Activated CD8-positive, alpha-beta memory T cell treated with anti-CD3 and anti-CD28 coated beads for 48 hours (primary cell): ENCODE measurements at regions not wholly inside any gene's neighbourhood (a gene's known extent, or its start where the extent isn't known, plus 50 kb on each side); places are given as distances from the start of the nearest gene placed in this dataset.
"Not testable (repeated sequence)": the region's sequence is repeated elsewhere in the genome, so short reads cannot be mapped to it uniquely, and the experiment has no call there.

Experiments
- DNase-seq, 3 experiments: peaks; one replicate each; pipeline ENCODE4 v3.0.0-alpha.2; 2020; ENCODE audit warnings: low read depth in 2 of 3, low spot score in 2 of 3

GRCh38 chr6:9225441-9225871 is 790.1 kb upstream of the SLC35B3 start:
- DNase-seq = no peak

- DNase-seq = no peak
These were observed 789.2 kb upstream of the SLC35B3 start for GRCh38 chr6:9224539-9224938.

- not testable (repeated sequence) for DNase-seq
These were observed 778.4 kb upstream of the SLC35B3 start for GRCh38 chr6:9213717-9214116.

- no peak for DNase-seq
These were observed 773.6 kb upstream of the SLC35B3 start for GRCh38 chr6:9208966-9209365.

GRCh38 chr6:9205645-9206044 is 770.3 kb upstream of the SLC35B3 start:
- DNase-seq = no peak

GRCh38 chr6:9204171-9204570 is 768.8 kb upstream of the SLC35B3 start:
- DNase-seq = no peak

GRCh38 chr6:9200712-9201111 is 765.4 kb upstream of the SLC35B3 start:
- DNase-seq = no peak

- no peak for DNase-seq
These were observed 762.4 kb upstream of the SLC35B3 start for GRCh38 chr6:9197726-9198125.

GRCh38 chr6:9195322-9195721 is 760.0 kb upstream of the SLC35B3 start:
- DNase-seq = no peak

- no peak for DNase-seq
These were observed 757.1 kb upstream of the SLC35B3 start for GRCh38 chr6:9192405-9192909.

- no peak for DNase-seq
These were observed 750.8 kb upstream of the SLC35B3 start for GRCh38 chr6:9186148-9186547.

GRCh38 chr6:9178071-9178470 is 742.7 kb upstream of the SLC35B3 start:
- DNase-seq = no peak

GRCh38 chr6:9173229-9173628 is 737.9 kb upstream of the SLC35B3 start:
- DNase-seq = no peak

- no peak for DNase-seq
These were observed 736.8 kb upstream of the SLC35B3 start for GRCh38 chr6:9172096-9172495.

GRCh38 chr6:9168669-9169068 is 733.3 kb upstream of the SLC35B3 start:
- no peak for DNase-seq

- DNase-seq = no peak
These were observed 726.4 kb upstream of the SLC35B3 start for GRCh38 chr6:9161731-9162130.

- DNase-seq = no peak
These were observed 723.7 kb upstream of the SLC35B3 start for GRCh38 chr6:9159051-9159450.

GRCh38 chr6:9155836-9156235 is 720.5 kb upstream of the SLC35B3 start:
- no peak for DNase-seq

- DNase-seq = no peak
These were observed 707.8 kb upstream of the SLC35B3 start for GRCh38 chr6:9143140-9143539.

- no peak for DNase-seq
These were observed 705.7 kb upstream of the SLC35B3 start for GRCh38 chr6:9140951-9141460.

GRCh38 chr6:9140172-9140571 is 704.8 kb upstream of the SLC35B3 start:
- no peak for DNase-seq

- DNase-seq = no peak
These were observed 704.4 kb upstream of the SLC35B3 start for GRCh38 chr6:9139746-9140145.

GRCh38 chr6:9138936-9139335 is 703.6 kb upstream of the SLC35B3 start:
- no peak for DNase-seq
